Glutamatergic neuron (in vitro differentiated cells): ENCODE measurements at regions not wholly inside any gene's neighbourhood (a gene's known extent, or its start where the extent isn't known, plus 50 kb on each side); places are given as distances from the start of the nearest gene placed in this dataset.

Source experiments
- DNase-seq: peaks from one replicate; pipeline ENCODE4 v3.0.0; 2022
- H3K27ac Mint-ChIP-seq: one replicate; pipeline ENCODE4 v1.8.0; 2020; ENCODE audit warnings: mild to moderate bottlenecking, mixed read lengths, inconsistent platforms; ENCODE audit not compliant: unreplicated experiment
- H3K27me3 Mint-ChIP-seq: one replicate; pipeline ENCODE4 v1.8.0; 2020; ENCODE audit warnings: mild to moderate bottlenecking, moderate library complexity, mixed read lengths, inconsistent platforms; ENCODE audit not compliant: unreplicated experiment
- H3K36me3 Mint-ChIP-seq: one replicate; pipeline ENCODE4 v1.8.0; 2020; ENCODE audit warnings: mild to moderate bottlenecking, mixed read lengths, inconsistent platforms; ENCODE audit not compliant: unreplicated experiment
- H3K4me1 Mint-ChIP-seq: one replicate; pipeline ENCODE4 v1.8.0; 2020; ENCODE audit warnings: mild to moderate bottlenecking, low read depth, mixed read lengths, inconsistent platforms; ENCODE audit not compliant: unreplicated experiment
- H3K4me3 Mint-ChIP-seq: one replicate; pipeline ENCODE4 v1.8.0; 2020; ENCODE audit warnings: mild to moderate bottlenecking, mixed read lengths, inconsistent platforms; ENCODE audit not compliant: unreplicated experiment
- H3K9me3 Mint-ChIP-seq: one replicate; pipeline ENCODE4 v1.8.0; 2020; ENCODE audit warnings: mild to moderate bottlenecking, moderate library complexity, mixed read lengths, inconsistent platforms; ENCODE audit not compliant: unreplicated experiment
- CTCF ChIP-seq: fragments of 200-600 bp; sonication (generic); IDR thresholded peaks from one replicate; pipeline ENCODE4 v1.5.0; 2021; ENCODE audit not compliant: partially characterized antibody, unreplicated experiment

- no peaks in the 10 kb centered on the region for H3K27me3 Mint-ChIP-seq
- H3K4me3 Mint-ChIP-seq, result no peak overlapping the region
- TF ChIP-seq CTCF, result no peak
- H3K9me3 Mint-ChIP-seq, result peaks cover 1% of the 10 kb centered on the region
- H3K27ac Mint-ChIP-seq, result no peak overlapping the region
- peaks cover 2% of the 10 kb centered on the region for H3K4me1 Mint-ChIP-seq
- no peak for DNase-seq
- H3K36me3 Mint-ChIP-seq, result no peaks in the 10 kb centered on the region
These were observed 1640.2 kb upstream of the PRMT6 start for GRCh38 chr1:105416261-105416660.

GRCh38 chr1:105419030-105419429 is 1637.4 kb upstream of the PRMT6 start:
- no peak for DNase-seq
- Mint-ChIP-seq H3K4me1 (peaks cover 5% of the 10 kb centered on the region), H3K36me3 (no peaks in the 10 kb centered on the region), H3K9me3 (no peaks in the 10 kb centered on the region), H3K27ac (no peak overlapping the region), H3K4me3 (no peak overlapping the region), H3K27me3 (no peaks in the 10 kb centered on the region)
- no peak for TF ChIP-seq CTCF

GRCh38 chr1:105427543-105427942 is 1628.9 kb upstream of the PRMT6 start:
- peaks cover 2% of the 10 kb centered on the region for H3K4me1 Mint-ChIP-seq
- no peak overlapping the region for H3K27ac Mint-ChIP-seq
- H3K4me3 Mint-ChIP-seq, result no peak overlapping the region
- no peak for TF ChIP-seq CTCF
- H3K27me3 Mint-ChIP-seq, result no peaks in the 10 kb centered on the region
- H3K36me3 Mint-ChIP-seq, result no peaks in the 10 kb centered on the region
- no peak for DNase-seq
- H3K9me3 Mint-ChIP-seq, result no peaks in the 10 kb centered on the region

- Mint-ChIP-seq H3K36me3 (no peaks in the 10 kb centered on the region), H3K4me3 (no peak overlapping the region), H3K27ac (no peak overlapping the region), H3K9me3 (no peaks in the 10 kb centered on the region), H3K27me3 (no peaks in the 10 kb centered on the region), H3K4me1 (no peaks in the 10 kb centered on the region)
- TF ChIP-seq CTCF, result no peak
- no peak for DNase-seq
These were observed 1619.8 kb upstream of the PRMT6 start for GRCh38 chr1:105436589-105437259.

GRCh38 chr1:105437847-105438246 is 1618.6 kb upstream of the PRMT6 start:
- no peak overlapping the region for H3K4me3 Mint-ChIP-seq
- TF ChIP-seq CTCF, result no peak
- no peak for DNase-seq
- H3K4me1 Mint-ChIP-seq, result no peaks in the 10 kb centered on the region
- no peaks in the 10 kb centered on the region for H3K36me3 Mint-ChIP-seq
- no peaks in the 10 kb centered on the region for H3K27me3 Mint-ChIP-seq
- no peak overlapping the region for H3K27ac Mint-ChIP-seq
- H3K9me3 Mint-ChIP-seq, result no peaks in the 10 kb centered on the region
